ENCODE measurements at regions not wholly inside any gene's neighbourhood (a gene's known extent, or its start where the extent isn't known, plus 50 kb on each side); places are given as distances from the start of the nearest gene placed in this dataset.

GRCh38 chr22:48564995-48565394 lies 1262.7 kb downstream of the BRD1 start:
- no peak overlapping the region for H3K27ac ChIP-seq
- no peak for TF ChIP-seq CTCF (conservative IDR thresholded peaks at IDR 0.05)

GRCh38 chr22:48563966-48564330 lies 1263.7 kb downstream of the BRD1 start:
- no peak for TF ChIP-seq CTCF (conservative IDR thresholded peaks at IDR 0.05)
- H3K27ac ChIP-seq = no peak overlapping the region

GRCh38 chr22:48563118-48563965 lies 1264.3 kb downstream of the BRD1 start:
- TF ChIP-seq CTCF (conservative IDR thresholded peaks at IDR 0.05) = no peak
- no peak overlapping the region for H3K27ac ChIP-seq

- TF ChIP-seq CTCF (conservative IDR thresholded peaks at IDR 0.05) = no peak
- H3K27ac ChIP-seq = no peak overlapping the region
Observed at GRCh38 chr22:48561676-48562075, 1266.0 kb downstream of the BRD1 start.

GRCh38 chr22:48560836-48561235 lies 1266.8 kb downstream of the BRD1 start:
- no peak overlapping the region for H3K27ac ChIP-seq
- no peak for TF ChIP-seq CTCF (conservative IDR thresholded peaks at IDR 0.05)

GRCh38 chr22:48560389-48560751 lies 1267.3 kb downstream of the BRD1 start:
- H3K27ac ChIP-seq = no peak overlapping the region
- no peak for TF ChIP-seq CTCF (conservative IDR thresholded peaks at IDR 0.05)

GRCh38 chr22:48559647-48560388 lies 1267.9 kb downstream of the BRD1 start:
- H3K27ac ChIP-seq = no peak overlapping the region
- TF ChIP-seq CTCF (conservative IDR thresholded peaks at IDR 0.05) = no peak

Measured in VCaP (cell line).